Ascending aorta (tissue), 2 donors: ENCODE measurements at regions not wholly inside any gene's neighbourhood (a gene's known extent, or its start where the extent isn't known, plus 50 kb on each side); places are given as distances from the start of the nearest gene placed in this dataset.

Experiments used
- DNase-seq, 2 donors: peaks; one replicate each; pipeline ENCODE4 v3.0.0-alpha.2; 2019; ENCODE audit warnings: low spot score in 2 of 2
- H3K27ac ChIP-seq, 2 donors: fragments of 200-600 bp; sonication (generic); one replicate each; pipeline ENCODE4 v1.5.1; 2016 to 2017; ENCODE audit warnings: mild to moderate bottlenecking in 1 of 2
- H3K27me3 ChIP-seq: fragments of 200-600 bp; sonication (generic); one replicate; pipeline ENCODE4 v1.5.1; 2017
- H3K36me3 ChIP-seq, 2 donors: fragments of 200-600 bp; sonication (generic); one replicate each; pipeline ENCODE4 v1.5.1; 2016
- H3K4me1 ChIP-seq, 2 donors: fragments of 200-600 bp; sonication (generic); one replicate each; pipeline ENCODE4 v1.5.1; 2016 to 2017; ENCODE audit warnings: mild to moderate bottlenecking in 1 of 2
- H3K4me3 ChIP-seq, 2 donors: fragments of 200-600 bp; sonication (generic); one replicate each; pipeline ENCODE4 v1.5.1; 2016 to 2017; ENCODE audit warnings: mild to moderate bottlenecking in 1 of 2
- H3K9me3 ChIP-seq, 2 donors: fragments of 200-600 bp; sonication (generic); one replicate each; pipeline ENCODE4 v1.5.1; 2016
- intact Hi-C: fragments of 100-400 bp; cut with DNase I; formaldehyde crosslinking; loops from one replicate; pipeline ENCODE4 v1.15.1; 2023
- TF ChIP-seq, protein P1 (sequence below), 3 experiments: fragments of 200-600 bp in 2 of 3; fragments of 450-650 bp in 1 of 3; sonication (generic) in 2 of 3; IDR thresholded peaks; one replicate each; pipeline ENCODE4 v1.5.1; 2016 to 2019; ENCODE audit warnings: antibody characterized with exemption in 3 of 3, mild to moderate bottlenecking in 1 of 3, moderate library complexity in 1 of 3

DNA sequence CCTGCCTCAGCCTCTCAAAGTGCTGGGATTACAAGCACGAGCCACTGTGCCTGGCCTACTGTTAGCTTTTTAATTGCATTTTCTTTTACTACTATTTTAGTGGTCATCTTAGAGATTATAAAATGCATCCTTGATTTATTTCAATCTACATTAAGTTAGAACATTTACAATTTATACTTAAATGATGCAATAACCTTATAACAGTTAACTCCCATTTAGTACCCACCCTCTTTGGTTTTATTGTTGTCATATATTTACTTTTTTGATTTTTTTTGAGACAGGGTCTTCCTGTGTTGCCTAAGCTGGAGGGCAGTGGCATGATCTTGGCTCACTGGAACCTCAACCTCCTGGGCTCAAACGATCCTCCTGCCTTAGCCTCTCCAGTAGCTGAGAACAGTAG lies 77.3 kb downstream of the PPCDC start:
- H3K9me3 ChIP-seq, result no peaks in the 10 kb centered on the region
- peaks cover 0 to 7% of the 10 kb centered on the region in 2 donors for H3K4me1 ChIP-seq
- intact Hi-C loops, result no loop called here
- H3K27ac ChIP-seq, result no peak overlapping the region
- H3K36me3 ChIP-seq, result no peaks in the 10 kb centered on the region
- no peak for DNase-seq
- H3K27me3 ChIP-seq, result no peaks in the 10 kb centered on the region
- no peak overlapping the region for H3K4me3 ChIP-seq
- TF ChIP-seq, protein P1, sequence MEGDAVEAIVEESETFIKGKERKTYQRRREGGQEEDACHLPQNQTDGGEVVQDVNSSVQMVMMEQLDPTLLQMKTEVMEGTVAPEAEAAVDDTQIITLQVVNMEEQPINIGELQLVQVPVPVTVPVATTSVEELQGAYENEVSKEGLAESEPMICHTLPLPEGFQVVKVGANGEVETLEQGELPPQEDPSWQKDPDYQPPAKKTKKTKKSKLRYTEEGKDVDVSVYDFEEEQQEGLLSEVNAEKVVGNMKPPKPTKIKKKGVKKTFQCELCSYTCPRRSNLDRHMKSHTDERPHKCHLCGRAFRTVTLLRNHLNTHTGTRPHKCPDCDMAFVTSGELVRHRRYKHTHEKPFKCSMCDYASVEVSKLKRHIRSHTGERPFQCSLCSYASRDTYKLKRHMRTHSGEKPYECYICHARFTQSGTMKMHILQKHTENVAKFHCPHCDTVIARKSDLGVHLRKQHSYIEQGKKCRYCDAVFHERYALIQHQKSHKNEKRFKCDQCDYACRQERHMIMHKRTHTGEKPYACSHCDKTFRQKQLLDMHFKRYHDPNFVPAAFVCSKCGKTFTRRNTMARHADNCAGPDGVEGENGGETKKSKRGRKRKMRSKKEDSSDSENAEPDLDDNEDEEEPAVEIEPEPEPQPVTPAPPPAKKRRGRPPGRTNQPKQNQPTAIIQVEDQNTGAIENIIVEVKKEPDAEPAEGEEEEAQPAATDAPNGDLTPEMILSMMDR (IDR thresholded peaks at IDR 0.05), result no peak

DNA sequence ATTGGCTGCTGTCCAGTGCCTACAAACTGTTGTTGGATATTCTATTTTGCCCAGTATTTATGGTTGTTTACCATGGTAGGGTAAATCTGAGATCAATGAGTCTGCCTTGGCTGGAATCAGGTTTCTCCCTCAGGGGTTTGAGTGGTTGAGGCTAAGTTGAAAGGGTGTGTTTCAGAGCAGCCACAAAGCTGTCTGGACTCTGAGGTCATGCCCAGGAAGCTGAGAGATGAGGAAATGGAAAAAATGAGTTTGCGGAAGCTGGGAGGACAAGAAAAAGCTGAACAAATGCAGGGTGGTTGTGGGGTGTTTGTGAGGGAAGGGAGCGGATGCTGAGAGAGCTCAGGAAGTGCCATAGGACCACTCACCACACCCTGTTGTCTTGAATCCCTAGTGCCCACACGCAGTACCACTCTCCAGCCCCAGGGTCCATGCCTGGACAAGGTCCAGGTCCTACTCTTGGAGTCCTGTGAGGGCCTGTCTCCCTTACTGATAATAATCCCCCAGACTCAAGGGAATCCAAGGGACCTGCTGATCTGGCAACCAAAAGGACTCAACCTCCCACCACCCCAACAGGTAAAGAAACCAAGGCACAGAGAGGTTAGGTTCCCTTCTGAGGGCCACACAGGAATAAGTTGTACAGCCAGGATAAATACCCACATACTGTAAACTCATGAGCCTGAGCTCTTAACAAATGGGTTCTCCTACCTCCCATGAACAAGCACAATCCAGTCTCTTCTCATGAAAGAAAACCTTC lies 81.6 kb downstream of the PPCDC start:
- Histone ChIP-seq H3K27ac (no peak overlapping the region), H3K4me3 (no peak overlapping the region), H3K36me3 (no peaks in the 10 kb centered on the region), H3K9me3 (no peaks in the 10 kb centered on the region), H3K27me3 (no peaks in the 10 kb centered on the region), H3K4me1 (peaks cover 7 to 13% of the 10 kb centered on the region in 2 donors)
- intact Hi-C loops, result loop anchor here (5.0 kb wide), 1 partner anchor 72 kb away; no protein-coding TSS in a partner anchor
- DNase-seq, result no peak
- TF ChIP-seq, protein P1 (IDR thresholded peaks at IDR 0.05), result no peak

GRCh38 chr15:75107516-75107907 lies 84.1 kb downstream of the PPCDC start:
- Histone ChIP-seq H3K4me1 (peaks cover 7 to 13% of the 10 kb centered on the region in 2 donors), H3K27ac (no peak overlapping the region), H3K27me3 (no peaks in the 10 kb centered on the region), H3K36me3 (no peaks in the 10 kb centered on the region), H3K4me3 (no peak overlapping the region), H3K9me3 (no peaks in the 10 kb centered on the region)
- no peak for DNase-seq
- TF ChIP-seq, protein P1 (IDR thresholded peaks at IDR 0.05), result no peak
- intact Hi-C loops, result loop anchor here (5.0 kb wide), 1 partner anchor 70 kb away; no protein-coding TSS in a partner anchor

DNA sequence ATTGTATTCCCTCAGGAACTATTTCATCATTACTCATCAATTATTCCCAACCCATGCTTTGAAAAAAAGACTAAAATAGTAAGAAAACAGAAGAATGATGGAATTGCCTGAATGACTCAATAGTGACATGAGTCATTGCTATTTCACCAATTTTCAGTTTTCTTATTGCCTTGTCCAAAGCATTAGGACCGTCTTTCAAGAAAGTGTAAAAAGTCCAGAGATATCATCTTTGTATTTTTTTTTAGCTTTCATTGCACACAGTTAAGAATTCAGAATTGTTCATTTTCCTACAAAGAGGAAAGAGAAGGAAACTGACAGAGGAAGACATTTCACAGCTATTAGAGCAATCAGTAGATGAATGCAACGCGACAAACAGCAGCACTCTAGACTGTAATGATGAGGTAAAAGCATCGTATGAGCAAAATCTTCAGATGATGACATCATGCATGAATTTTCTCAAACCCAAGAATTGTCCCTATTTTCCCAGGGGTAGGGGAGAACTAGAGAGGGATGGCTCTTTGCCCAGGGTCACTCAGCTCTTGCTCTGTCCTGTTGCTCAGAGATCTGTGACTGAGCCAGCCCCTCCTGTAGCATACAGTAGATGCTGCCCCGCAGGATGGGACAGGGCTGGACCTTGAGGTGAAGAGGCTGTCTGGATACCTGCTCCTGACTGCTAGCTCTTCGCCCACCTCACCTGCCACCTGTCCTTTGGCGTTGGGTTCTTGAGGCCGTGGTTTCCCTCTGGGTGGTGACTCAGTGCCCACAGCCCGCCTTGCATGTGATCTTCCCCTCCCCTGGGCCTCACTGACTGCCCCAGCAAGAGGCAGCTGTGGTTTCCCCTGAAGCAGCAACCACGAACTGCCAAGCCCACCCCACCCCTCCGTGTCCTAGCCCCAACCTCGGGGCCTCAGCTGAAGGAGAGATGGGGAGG lies 84.8 kb downstream of the PPCDC start:
- Histone ChIP-seq H3K27me3 (no peaks in the 10 kb centered on the region), H3K4me3 (no peak overlapping the region), H3K36me3 (no peaks in the 10 kb centered on the region), H3K9me3 (peaks cover 0 to 3% of the 10 kb centered on the region in 2 donors), H3K4me1 (peaks cover 7 to 13% of the 10 kb centered on the region in 2 donors), H3K27ac (peak overlapping the region in 1 of 2 donors; percentile 5)
- TF ChIP-seq, protein P1 (IDR thresholded peaks at IDR 0.05), result no peak
- intact Hi-C loops, result loop anchor here (5.0 kb wide), 1 partner anchor 69 kb away; no protein-coding TSS in a partner anchor
- DNase-seq, result no peak

DNA sequence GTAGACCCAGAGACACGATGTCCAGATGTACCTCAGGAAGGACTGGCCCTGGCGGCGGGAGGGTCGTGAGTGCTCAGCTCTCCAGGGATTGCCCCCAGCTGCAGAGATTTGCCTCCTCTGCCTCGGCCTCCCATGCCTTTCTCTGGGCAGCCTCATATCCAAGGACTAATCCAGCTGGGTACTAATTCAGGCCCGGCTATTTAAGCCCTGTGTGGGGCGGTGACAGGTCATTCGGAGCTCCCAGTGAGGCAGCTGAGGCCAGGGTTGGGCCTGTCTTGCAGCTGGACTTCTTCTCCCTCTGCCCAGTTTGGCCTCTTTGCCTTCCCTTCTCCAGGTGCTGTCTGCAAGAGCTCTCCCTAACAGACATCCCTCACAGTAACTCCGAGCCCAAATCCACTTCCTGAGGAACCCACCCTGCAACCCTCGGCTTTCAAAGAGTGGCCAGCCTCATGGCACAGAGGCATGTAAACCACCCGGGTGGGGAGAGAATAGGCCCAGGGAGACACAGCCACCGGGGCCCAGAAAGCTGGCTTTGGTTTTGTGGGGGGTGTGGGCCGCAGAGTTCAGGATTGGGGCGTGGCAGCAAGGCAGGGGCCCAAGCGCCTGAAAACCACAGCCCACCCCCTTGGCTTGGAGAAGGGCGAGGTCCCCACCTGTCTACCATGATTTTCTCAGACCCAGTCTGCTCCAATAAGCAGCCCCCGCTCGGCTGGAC lies 85.8 kb downstream of the PPCDC start:
- H3K27me3 ChIP-seq, result no peaks in the 10 kb centered on the region
- no peaks in the 10 kb centered on the region for H3K36me3 ChIP-seq
- no peak overlapping the region for H3K4me3 ChIP-seq
- H3K4me1 ChIP-seq, result peaks cover 7 to 13% of the 10 kb centered on the region in 2 donors
- DNase-seq, result no peak
- TF ChIP-seq, protein P1 (IDR thresholded peaks at IDR 0.05), result no peak
- H3K27ac ChIP-seq, result no peak overlapping the region
- intact Hi-C loops, result loop anchor here (5.0 kb wide), 1 partner anchor 68 kb away; no protein-coding TSS in a partner anchor
- H3K9me3 ChIP-seq, result peaks cover 0 to 9% of the 10 kb centered on the region in 2 donors
